Osteoblast (primary cell): ENCODE measurements at regions not wholly inside any gene's neighbourhood (a gene's known extent, or its start where the extent isn't known, plus 50 kb on each side); places are given as distances from the start of the nearest gene placed in this dataset.

ENCODE experiments used
- DNase-seq: peaks from one replicate; pipeline ENCODE4 v3.0.0; 2011; ENCODE audit warnings: low spot score, mixed read lengths; ENCODE audit not compliant: insufficient read length; ENCODE audit errors: missing footprints
- H2AFZ ChIP-seq: 2 replicates; pipeline ENCODE4 v1.6.0; 2011; ENCODE audit warnings: mild to moderate bottlenecking, low read length
- H3K27ac ChIP-seq: 2 replicates; pipeline ENCODE4 v1.5.1; 2011; ENCODE audit warnings: mild to moderate bottlenecking, low read depth, low read length, moderate library complexity
- H3K27me3 ChIP-seq: 2 replicates; pipeline ENCODE4 v1.6.0; 2012; ENCODE audit warnings: mild to moderate bottlenecking, control low read depth, inconsistent platforms, low read length, moderate library complexity; ENCODE audit not compliant: insufficient read depth
- H3K36me3 ChIP-seq: 2 replicates; pipeline ENCODE4 v1.5.1; 2011; ENCODE audit warnings: mild to moderate bottlenecking, low read length, control low read depth, moderate library complexity; ENCODE audit not compliant: insufficient read depth
- H3K4me1 ChIP-seq: 2 replicates; pipeline ENCODE4 v1.5.1; 2011; ENCODE audit warnings: mild to moderate bottlenecking, low read length, control low read depth, moderate library complexity; ENCODE audit not compliant: insufficient read depth
- H3K4me2 ChIP-seq: 2 replicates; pipeline ENCODE4 v1.6.0; 2011; ENCODE audit warnings: mild to moderate bottlenecking, low read length; ENCODE audit not compliant: insufficient read depth
- H3K4me3 ChIP-seq: fragments of 200-600 bp; sonication (generic); 3 replicates; pipeline ENCODE4 v1.5.1; 2012; ENCODE audit warnings: mild to moderate bottlenecking, low read length, inconsistent platforms; ENCODE audit not compliant: insufficient read depth
- H3K79me2 ChIP-seq: 2 replicates; pipeline ENCODE4 v1.6.0; 2012; ENCODE audit warnings: mild to moderate bottlenecking, low read length, control low read depth, inconsistent platforms; ENCODE audit not compliant: insufficient read depth
- H3K9me3 ChIP-seq: 2 replicates; pipeline ENCODE4 v1.5.1; 2011; ENCODE audit warnings: low read depth, low read length, control low read depth
- H4K20me1 ChIP-seq: 2 replicates; pipeline ENCODE4 v1.6.0; 2012; ENCODE audit warnings: mild to moderate bottlenecking, low read length, control low read depth; ENCODE audit not compliant: insufficient read depth
- TF ChIP-seq, protein P1 (sequence below): IDR thresholded peaks from 2 replicates; pipeline ENCODE4 v1.5.1; 2011; ENCODE audit warnings: mild to moderate bottlenecking, low read depth, low read length, moderate library complexity; ENCODE audit errors: extremely low read depth

DNA sequence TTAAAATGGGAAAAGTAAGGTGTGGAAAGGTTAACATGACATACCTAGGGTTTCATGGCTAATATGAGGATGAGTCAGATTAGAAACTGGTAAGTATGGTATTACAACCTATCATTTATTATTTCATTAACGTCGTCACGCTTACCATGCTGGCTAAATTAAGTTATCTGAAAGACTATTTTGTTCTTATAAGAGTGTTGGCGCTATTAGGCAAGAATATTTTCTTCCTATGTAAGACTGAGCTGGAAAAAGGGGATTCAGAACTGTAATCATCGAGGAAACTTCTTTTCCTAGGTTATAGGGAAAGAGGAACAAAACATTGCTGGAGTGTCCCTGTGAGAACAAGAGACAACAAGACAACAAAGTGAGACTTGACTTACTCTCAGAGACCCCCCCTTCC is 440.8 kb downstream of the KCNJ2 start:
- no peak for DNase-seq
- Histone ChIP-seq H3K36me3 (no peaks in the 10 kb centered on the region), H3K4me2 (no peak overlapping the region), H3K79me2 (no peaks in the 10 kb centered on the region), H3K9me3 (no peaks in the 10 kb centered on the region), H2AFZ (no peak overlapping the region), H3K27me3 (no peaks in the 10 kb centered on the region), H4K20me1 (no peaks in the 10 kb centered on the region), H3K4me1 (no peaks in the 10 kb centered on the region), H3K4me3 (no peak overlapping the region), H3K27ac (no peak overlapping the region)
- TF ChIP-seq, protein P1, sequence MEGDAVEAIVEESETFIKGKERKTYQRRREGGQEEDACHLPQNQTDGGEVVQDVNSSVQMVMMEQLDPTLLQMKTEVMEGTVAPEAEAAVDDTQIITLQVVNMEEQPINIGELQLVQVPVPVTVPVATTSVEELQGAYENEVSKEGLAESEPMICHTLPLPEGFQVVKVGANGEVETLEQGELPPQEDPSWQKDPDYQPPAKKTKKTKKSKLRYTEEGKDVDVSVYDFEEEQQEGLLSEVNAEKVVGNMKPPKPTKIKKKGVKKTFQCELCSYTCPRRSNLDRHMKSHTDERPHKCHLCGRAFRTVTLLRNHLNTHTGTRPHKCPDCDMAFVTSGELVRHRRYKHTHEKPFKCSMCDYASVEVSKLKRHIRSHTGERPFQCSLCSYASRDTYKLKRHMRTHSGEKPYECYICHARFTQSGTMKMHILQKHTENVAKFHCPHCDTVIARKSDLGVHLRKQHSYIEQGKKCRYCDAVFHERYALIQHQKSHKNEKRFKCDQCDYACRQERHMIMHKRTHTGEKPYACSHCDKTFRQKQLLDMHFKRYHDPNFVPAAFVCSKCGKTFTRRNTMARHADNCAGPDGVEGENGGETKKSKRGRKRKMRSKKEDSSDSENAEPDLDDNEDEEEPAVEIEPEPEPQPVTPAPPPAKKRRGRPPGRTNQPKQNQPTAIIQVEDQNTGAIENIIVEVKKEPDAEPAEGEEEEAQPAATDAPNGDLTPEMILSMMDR: no peak

DNA sequence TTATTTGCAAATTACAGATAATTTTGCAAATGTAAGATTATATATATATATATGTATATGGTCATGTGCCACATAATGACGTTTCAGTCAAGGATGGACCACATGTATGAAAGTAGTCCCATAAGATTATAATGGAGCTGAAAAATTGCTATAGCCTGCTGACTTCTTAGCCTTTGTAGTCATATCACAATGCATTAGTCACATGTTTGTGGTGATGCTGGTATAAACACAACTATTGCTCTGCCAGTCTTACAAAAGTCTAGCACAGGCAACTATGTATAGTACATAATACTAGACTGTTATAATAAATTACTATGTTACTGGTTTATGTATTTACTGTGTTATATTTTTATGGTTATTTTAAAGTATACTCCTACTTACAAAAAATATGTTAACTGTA is 444.3 kb downstream of the KCNJ2 start:
- Histone ChIP-seq H3K4me3 (no peak overlapping the region), H3K36me3 (no peaks in the 10 kb centered on the region), H3K4me1 (no peaks in the 10 kb centered on the region), H3K27ac (no peak overlapping the region), H4K20me1 (no peaks in the 10 kb centered on the region), H3K79me2 (no peaks in the 10 kb centered on the region), H3K27me3 (no peaks in the 10 kb centered on the region), H2AFZ (no peak overlapping the region), H3K9me3 (no peaks in the 10 kb centered on the region), H3K4me2 (no peak overlapping the region)
- TF ChIP-seq, protein P1: no peak
- DNase-seq: no peak

DNA sequence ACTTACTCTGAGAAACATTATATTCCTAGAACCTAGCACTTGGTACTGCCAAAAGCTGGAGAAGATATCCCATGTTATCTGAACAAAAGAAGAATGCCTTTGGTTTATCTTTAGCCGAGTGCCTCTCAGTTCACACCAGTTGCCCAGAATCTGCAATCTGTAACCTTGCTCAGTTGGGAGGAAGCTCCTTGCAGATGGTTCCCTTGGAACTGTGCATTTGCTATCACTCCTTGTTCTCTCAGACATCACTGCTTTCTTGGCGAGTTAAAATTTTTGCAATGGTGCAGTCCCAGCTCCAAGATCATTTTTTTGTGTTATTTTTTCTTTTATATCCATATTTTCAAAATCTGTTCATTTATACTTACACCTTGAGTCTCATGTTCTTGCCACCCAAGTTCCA is 446.5 kb downstream of the KCNJ2 start:
- no peak overlapping the region for H3K4me2 ChIP-seq
- H3K27ac ChIP-seq: no peak overlapping the region
- H3K9me3 ChIP-seq: no peaks in the 10 kb centered on the region
- DNase-seq: no peak
- H3K4me3 ChIP-seq: no peak overlapping the region
- TF ChIP-seq, protein P1: no peak
- H3K79me2 ChIP-seq: no peaks in the 10 kb centered on the region
- H2AFZ ChIP-seq: no peak overlapping the region
- no peaks in the 10 kb centered on the region for H3K36me3 ChIP-seq
- no peaks in the 10 kb centered on the region for H3K27me3 ChIP-seq
- no peaks in the 10 kb centered on the region for H3K4me1 ChIP-seq
- H4K20me1 ChIP-seq: no peaks in the 10 kb centered on the region

DNA sequence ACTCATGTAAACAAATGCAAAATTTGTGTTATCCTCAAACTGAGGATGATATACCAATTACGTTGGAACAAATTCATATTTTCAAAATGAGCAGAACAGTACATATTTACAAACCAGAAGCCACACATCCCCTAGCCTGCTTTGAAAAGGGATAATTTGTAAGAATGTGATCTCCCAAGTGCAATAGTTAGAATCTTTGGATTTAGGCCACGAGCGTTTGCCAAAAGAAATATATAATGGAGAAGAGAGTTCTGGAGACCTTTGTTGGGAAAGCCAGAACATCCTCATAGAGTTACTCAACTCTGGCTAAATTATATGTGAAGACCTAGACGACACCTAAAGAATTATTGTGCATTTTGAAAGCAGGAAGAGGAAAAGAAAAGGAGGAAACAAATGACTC is 449.3 kb downstream of the KCNJ2 start:
- no peak overlapping the region for H2AFZ ChIP-seq
- peaks cover 5% of the 10 kb centered on the region for H3K4me1 ChIP-seq

More for the DNA sequence above, 449.3 kb downstream of the KCNJ2 start:
- H3K27ac ChIP-seq: no peak overlapping the region
- no peaks in the 10 kb centered on the region for H3K79me2 ChIP-seq
- H3K4me2 ChIP-seq: no peak overlapping the region
- H3K9me3 ChIP-seq: no peaks in the 10 kb centered on the region
- no peaks in the 10 kb centered on the region for H3K36me3 ChIP-seq
- TF ChIP-seq, protein P1: no peak
- no peaks in the 10 kb centered on the region for H4K20me1 ChIP-seq
- no peak overlapping the region for H3K4me3 ChIP-seq
- no peak for DNase-seq
- no peaks in the 10 kb centered on the region for H3K27me3 ChIP-seq
